HUES6 (cell line): ENCODE measurements at regions not wholly inside any gene's neighbourhood (a gene's known extent, or its start where the extent isn't known, plus 50 kb on each side); places are given as distances from the start of the nearest gene placed in this dataset.

Experiments
- H3K27ac ChIP-seq: 2 replicates; pipeline ENCODE4 v1.7.0; 2013; ENCODE audit warnings: low read depth, mild to moderate bottlenecking, low read length, inconsistent platforms
- H3K27me3 ChIP-seq: 2 replicates; pipeline ENCODE4 v1.6.1; 2013; ENCODE audit warnings: low read length; ENCODE audit not compliant: control insufficient read depth, insufficient read depth
- H3K36me3 ChIP-seq: 2 replicates; pipeline ENCODE4 v1.6.1; 2013; ENCODE audit warnings: low read length; ENCODE audit not compliant: control insufficient read depth, insufficient read depth
- H3K4me1 ChIP-seq: 2 replicates; pipeline ENCODE4 v1.6.1; 2013; ENCODE audit warnings: low read length; ENCODE audit not compliant: control insufficient read depth, insufficient read depth
- H3K4me3 ChIP-seq: 2 replicates; pipeline ENCODE4 v1.5.1; 2013; ENCODE audit warnings: low read depth, low read length
- H3K9ac ChIP-seq: one replicate; pipeline ENCODE4 v1.6.1; 2013; ENCODE audit warnings: mild to moderate bottlenecking, low read length
- H3K9me3 ChIP-seq: 2 replicates; pipeline ENCODE4 v1.6.1; 2013; ENCODE audit warnings: low read depth, low read length; ENCODE audit not compliant: control insufficient read depth, insufficient read depth

DNA sequence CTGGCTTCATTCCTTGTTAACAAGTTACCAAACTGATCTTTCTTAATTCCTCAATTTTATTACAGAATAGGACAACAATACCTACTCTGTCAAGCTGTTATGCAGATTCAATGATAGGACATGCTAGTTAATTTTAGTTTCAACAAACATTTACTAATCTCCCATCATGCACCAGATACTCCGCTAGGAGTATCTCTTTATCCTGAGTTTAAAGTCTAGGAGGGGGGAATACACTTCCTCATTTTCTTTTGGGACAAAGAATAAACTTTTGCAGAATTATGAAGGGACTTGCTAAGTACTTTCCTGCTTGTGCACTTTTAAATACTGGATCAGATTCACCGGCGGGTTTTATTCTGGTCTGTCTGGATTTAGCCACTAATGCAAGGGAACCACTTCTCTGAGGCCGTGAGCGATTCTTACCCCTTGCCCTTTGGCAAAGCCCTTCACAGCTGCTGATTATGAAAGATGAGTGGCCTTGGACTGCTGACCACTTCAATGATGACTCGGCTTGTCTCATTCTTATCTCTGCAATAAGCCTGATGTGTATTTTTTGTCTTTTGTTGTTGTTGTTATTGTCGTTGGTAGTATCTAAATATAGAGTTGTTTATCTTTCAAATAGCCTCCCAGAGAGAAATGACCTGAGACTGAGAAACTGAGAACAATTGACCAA is 73.9 kb downstream of the RMI1 start:
- H3K9ac ChIP-seq, result no peak overlapping the region
- H3K4me1 ChIP-seq, result no peaks in the 10 kb centered on the region
- H3K4me3 ChIP-seq, result no peak overlapping the region
- no peaks in the 10 kb centered on the region for H3K27me3 ChIP-seq
- no peak overlapping the region for H3K27ac ChIP-seq
- H3K36me3 ChIP-seq, result no peaks in the 10 kb centered on the region
- no peaks in the 10 kb centered on the region for H3K9me3 ChIP-seq

DNA sequence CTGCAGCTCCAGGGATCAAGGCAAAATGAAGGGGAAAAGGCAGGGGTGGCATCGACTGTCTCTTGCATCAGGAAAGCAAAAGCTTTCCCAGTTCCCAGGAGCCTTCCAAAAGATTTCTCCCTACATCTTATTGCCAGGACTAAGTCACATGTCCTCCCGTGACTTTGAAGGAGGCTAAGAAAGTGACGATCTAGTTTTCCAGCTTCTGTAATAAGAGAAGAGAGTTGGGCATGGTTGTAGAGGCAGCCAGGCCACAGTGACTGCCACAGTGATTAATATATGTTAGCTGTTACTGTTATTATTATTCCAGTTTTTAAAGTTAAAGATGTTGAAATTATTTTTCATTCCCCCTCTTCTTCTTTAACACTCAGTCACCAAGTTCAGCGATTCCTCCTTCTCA is 77.1 kb downstream of the RMI1 start:
- H3K27ac ChIP-seq, result no peak overlapping the region
- H3K9me3 ChIP-seq, result no peaks in the 10 kb centered on the region
- no peaks in the 10 kb centered on the region for H3K36me3 ChIP-seq
- H3K4me1 ChIP-seq, result no peaks in the 10 kb centered on the region
- H3K4me3 ChIP-seq, result no peak overlapping the region
- H3K9ac ChIP-seq, result no peak overlapping the region
- H3K27me3 ChIP-seq, result no peaks in the 10 kb centered on the region

DNA sequence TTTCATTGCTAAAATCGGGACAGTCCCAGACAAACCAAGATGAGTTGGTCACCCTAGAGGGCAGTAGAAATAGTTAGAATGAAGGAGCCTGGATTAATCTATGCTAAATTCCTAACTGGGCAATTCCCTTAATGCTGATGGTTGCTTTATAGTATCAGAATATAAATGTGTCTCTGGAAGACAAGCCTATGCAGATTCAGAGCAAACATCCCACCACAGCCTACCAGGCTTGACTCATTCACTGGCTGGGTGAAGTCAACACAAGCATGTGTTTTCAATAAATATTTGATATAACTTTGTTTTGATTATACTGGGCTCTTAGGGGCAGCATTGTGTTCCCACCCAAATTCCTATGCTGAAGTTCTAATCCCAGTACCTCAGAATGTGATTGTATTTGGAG is 79.3 kb downstream of the RMI1 start:
- no peak overlapping the region for H3K27ac ChIP-seq
- no peaks in the 10 kb centered on the region for H3K36me3 ChIP-seq
- no peak overlapping the region for H3K4me3 ChIP-seq
- H3K9me3 ChIP-seq, result no peaks in the 10 kb centered on the region
- H3K27me3 ChIP-seq, result no peaks in the 10 kb centered on the region
- H3K9ac ChIP-seq, result no peak overlapping the region
- H3K4me1 ChIP-seq, result no peaks in the 10 kb centered on the region

DNA sequence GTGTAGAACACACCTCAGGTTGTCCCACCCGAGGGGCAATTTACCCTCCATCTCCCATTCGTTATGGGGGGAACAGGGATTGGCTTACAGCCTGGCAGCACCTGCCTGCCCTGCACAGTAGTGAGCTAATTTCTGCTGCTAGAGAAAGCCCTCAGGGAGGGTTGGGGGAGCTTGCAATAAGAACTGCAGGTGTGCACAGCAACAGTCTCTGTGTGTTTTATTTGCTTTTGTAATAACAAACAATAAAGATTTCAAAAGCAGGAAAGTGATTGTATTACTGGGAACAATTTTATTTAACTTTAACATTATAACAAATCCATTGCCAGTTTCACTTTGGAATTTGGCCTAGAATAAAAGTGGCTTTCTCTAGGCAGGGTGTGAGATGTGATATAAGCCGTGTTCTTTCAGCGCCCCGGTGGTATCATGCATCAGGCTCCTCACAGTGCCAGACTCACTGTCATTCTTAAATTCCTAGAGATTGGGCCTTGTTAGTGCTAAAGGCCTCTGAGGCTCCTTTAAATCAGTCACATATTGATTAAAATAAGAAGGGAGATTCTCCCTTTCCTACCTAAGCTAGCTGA is 81.1 kb downstream of the RMI1 start:
- H3K36me3 ChIP-seq, result no peaks in the 10 kb centered on the region
- H3K27me3 ChIP-seq, result no peaks in the 10 kb centered on the region
- H3K9ac ChIP-seq, result no peak overlapping the region
- no peak overlapping the region for H3K27ac ChIP-seq
- H3K4me3 ChIP-seq, result no peak overlapping the region
- H3K4me1 ChIP-seq, result no peaks in the 10 kb centered on the region
- no peaks in the 10 kb centered on the region for H3K9me3 ChIP-seq

GRCh38 chr9:84062538-84062937 is 81.9 kb downstream of the RMI1 start:
- no peak overlapping the region for H3K9ac ChIP-seq
- H3K27ac ChIP-seq, result no peak overlapping the region
- no peaks in the 10 kb centered on the region for H3K36me3 ChIP-seq
- no peaks in the 10 kb centered on the region for H3K27me3 ChIP-seq
- H3K4me1 ChIP-seq, result no peaks in the 10 kb centered on the region
- no peaks in the 10 kb centered on the region for H3K9me3 ChIP-seq
- H3K4me3 ChIP-seq, result no peak overlapping the region

DNA sequence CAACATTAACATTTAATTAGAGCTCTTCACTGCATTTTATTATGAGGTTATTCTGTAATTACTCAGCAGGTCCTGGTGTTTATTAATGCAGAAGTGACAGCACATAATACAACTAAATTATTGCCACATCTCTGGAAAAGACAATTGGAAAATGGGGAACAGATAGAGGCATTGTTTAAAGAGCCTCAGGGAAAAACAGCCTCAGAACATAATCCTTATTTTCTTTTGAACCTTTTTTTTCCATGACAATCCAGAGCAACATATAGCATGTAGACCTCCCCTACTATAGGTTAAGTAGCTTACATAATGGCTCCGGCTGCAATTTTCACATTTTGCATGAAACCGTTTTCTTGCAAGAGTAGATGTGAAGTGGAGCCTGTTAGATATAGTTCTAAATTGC is 87.2 kb downstream of the RMI1 start:
- no peaks in the 10 kb centered on the region for H3K9me3 ChIP-seq
- no peak overlapping the region for H3K27ac ChIP-seq
- H3K9ac ChIP-seq, result no peak overlapping the region
- H3K27me3 ChIP-seq, result no peaks in the 10 kb centered on the region
- no peak overlapping the region for H3K4me3 ChIP-seq
- no peaks in the 10 kb centered on the region for H3K4me1 ChIP-seq
- H3K36me3 ChIP-seq, result no peaks in the 10 kb centered on the region

- no peak overlapping the region for H3K4me3 ChIP-seq
- H3K4me1 ChIP-seq, result no peaks in the 10 kb centered on the region
- no peaks in the 10 kb centered on the region for H3K9me3 ChIP-seq
- no peak overlapping the region for H3K9ac ChIP-seq
- H3K36me3 ChIP-seq, result no peaks in the 10 kb centered on the region
- no peak overlapping the region for H3K27ac ChIP-seq
- H3K27me3 ChIP-seq, result no peaks in the 10 kb centered on the region
Observed at GRCh38 chr9:84068872-84069271, 88.3 kb downstream of the RMI1 start.

DNA sequence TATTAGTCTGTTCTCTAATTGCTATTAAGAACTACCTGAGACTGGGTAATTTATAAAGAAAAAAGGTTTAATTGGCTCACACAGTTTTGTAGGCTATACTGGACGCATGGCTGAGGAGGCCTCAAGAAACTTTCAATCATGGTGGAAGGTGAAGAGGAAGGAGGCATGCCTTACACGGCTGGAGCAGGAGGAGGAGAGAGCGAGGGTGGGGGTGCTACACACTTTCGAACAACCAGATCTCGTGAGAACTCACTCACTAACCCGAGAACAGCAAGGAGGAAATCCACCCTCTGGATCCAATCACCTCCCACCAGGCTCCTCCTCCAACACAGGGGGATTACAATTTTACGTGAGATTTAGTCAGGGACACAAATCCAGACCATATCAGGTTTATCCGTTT is 90.0 kb downstream of the RMI1 start:
- Histone ChIP-seq H3K9ac (no peak overlapping the region), H3K36me3 (no peaks in the 10 kb centered on the region), H3K27ac (no peak overlapping the region), H3K27me3 (no peaks in the 10 kb centered on the region), H3K4me1 (no peaks in the 10 kb centered on the region), H3K9me3 (no peaks in the 10 kb centered on the region), H3K4me3 (no peak overlapping the region)

DNA sequence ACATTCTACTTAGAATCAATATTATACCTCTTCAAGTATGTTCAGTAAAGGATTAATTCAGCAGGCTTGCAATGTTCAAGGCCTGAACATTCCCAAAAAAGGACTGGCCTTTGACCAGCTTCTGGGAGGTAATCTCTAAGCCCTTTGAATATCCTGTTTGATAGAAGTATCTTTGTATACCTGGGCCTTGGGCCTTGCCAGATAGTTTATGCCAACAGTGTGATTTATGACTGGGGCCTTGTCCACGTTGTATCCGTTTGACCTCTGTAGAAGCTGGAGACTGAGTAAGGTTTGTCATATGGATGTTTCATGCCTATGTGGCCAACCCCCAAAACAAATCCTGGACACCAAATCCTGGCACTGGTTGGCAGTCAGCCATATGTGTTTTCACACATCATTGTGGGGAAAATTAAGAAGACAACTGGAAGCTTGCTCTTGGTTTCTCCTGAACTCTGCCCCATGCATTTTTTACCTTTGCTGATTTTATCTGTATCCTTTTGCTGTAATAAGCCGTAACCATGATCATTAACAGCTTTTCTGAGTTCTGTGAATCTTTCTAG is 92.1 kb downstream of the RMI1 start:
- H3K9ac ChIP-seq, result no peak overlapping the region
- no peak overlapping the region for H3K27ac ChIP-seq
- no peaks in the 10 kb centered on the region for H3K27me3 ChIP-seq
- no peaks in the 10 kb centered on the region for H3K36me3 ChIP-seq
- H3K4me3 ChIP-seq, result no peak overlapping the region
- no peaks in the 10 kb centered on the region for H3K4me1 ChIP-seq
- no peaks in the 10 kb centered on the region for H3K9me3 ChIP-seq

DNA sequence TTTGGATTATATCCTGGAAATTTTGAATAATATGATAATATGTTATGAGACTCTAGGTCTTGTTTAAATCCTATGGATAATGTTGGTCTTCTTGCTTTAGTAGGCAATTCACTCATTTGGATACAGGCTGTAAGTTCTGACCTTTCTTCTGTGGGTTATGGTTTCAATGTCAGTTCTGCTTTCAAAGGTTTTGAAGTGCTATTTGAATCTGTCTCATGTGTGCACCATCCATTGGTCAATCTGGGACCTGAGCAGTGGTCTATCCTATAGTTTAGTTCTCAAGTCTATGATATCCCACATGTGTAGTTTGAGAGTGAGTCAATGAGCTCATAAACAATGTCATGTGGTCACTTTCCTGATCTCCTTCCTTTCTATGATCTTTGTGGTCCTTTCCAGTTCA is 94.4 kb downstream of the RMI1 start:
- no peaks in the 10 kb centered on the region for H3K9me3 ChIP-seq
- H3K27ac ChIP-seq, result no peak overlapping the region
- H3K4me1 ChIP-seq, result no peaks in the 10 kb centered on the region
- H3K36me3 ChIP-seq, result no peaks in the 10 kb centered on the region
- no peak overlapping the region for H3K4me3 ChIP-seq
- H3K9ac ChIP-seq, result no peak overlapping the region
- no peaks in the 10 kb centered on the region for H3K27me3 ChIP-seq

DNA sequence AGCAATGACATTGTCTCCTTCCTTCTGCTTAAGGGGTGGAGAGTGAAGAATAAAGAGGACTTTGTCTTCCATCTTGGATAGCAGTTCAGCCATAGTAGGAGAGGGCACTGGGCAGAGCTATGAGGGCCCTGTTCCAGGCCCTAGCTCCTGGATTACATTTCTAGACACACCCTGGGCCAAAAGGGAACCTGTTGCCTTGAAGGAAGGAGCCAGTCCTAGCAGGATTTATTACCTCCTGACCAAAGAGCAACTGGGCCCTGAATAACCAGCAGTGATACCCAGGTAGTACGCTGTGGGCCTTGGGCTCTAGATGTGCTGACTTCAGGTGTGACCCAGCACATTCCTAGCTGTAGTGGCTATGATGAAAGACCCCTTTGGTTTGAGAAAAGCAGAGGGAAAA is 95.8 kb downstream of the RMI1 start:
- Histone ChIP-seq H3K9me3 (no peaks in the 10 kb centered on the region), H3K27me3 (no peaks in the 10 kb centered on the region), H3K27ac (no peak overlapping the region), H3K4me1 (no peaks in the 10 kb centered on the region), H3K36me3 (no peaks in the 10 kb centered on the region), H3K4me3 (no peak overlapping the region), H3K9ac (no peak overlapping the region)
